Osteoblast (primary cell): ENCODE measurements at regions not wholly inside any gene's neighbourhood (a gene's known extent, or its start where the extent isn't known, plus 50 kb on each side); places are given as distances from the start of the nearest gene placed in this dataset.

Source experiments
- DNase-seq: peaks from one replicate; pipeline ENCODE4 v3.0.0; 2011; ENCODE audit warnings: low spot score, mixed read lengths; ENCODE audit not compliant: insufficient read length; ENCODE audit errors: missing footprints
- H2AFZ ChIP-seq: 2 replicates; pipeline ENCODE4 v1.6.0; 2011; ENCODE audit warnings: mild to moderate bottlenecking, low read length
- H3K27ac ChIP-seq: 2 replicates; pipeline ENCODE4 v1.5.1; 2011; ENCODE audit warnings: mild to moderate bottlenecking, low read depth, low read length, moderate library complexity
- H3K27me3 ChIP-seq: 2 replicates; pipeline ENCODE4 v1.6.0; 2012; ENCODE audit warnings: mild to moderate bottlenecking, control low read depth, inconsistent platforms, low read length, moderate library complexity; ENCODE audit not compliant: insufficient read depth
- H3K36me3 ChIP-seq: 2 replicates; pipeline ENCODE4 v1.5.1; 2011; ENCODE audit warnings: mild to moderate bottlenecking, low read length, control low read depth, moderate library complexity; ENCODE audit not compliant: insufficient read depth
- H3K4me1 ChIP-seq: 2 replicates; pipeline ENCODE4 v1.5.1; 2011; ENCODE audit warnings: mild to moderate bottlenecking, low read length, control low read depth, moderate library complexity; ENCODE audit not compliant: insufficient read depth
- H3K4me2 ChIP-seq: 2 replicates; pipeline ENCODE4 v1.6.0; 2011; ENCODE audit warnings: mild to moderate bottlenecking, low read length; ENCODE audit not compliant: insufficient read depth
- H3K4me3 ChIP-seq: fragments of 200-600 bp; sonication (generic); 3 replicates; pipeline ENCODE4 v1.5.1; 2012; ENCODE audit warnings: mild to moderate bottlenecking, low read length, inconsistent platforms; ENCODE audit not compliant: insufficient read depth
- H3K79me2 ChIP-seq: 2 replicates; pipeline ENCODE4 v1.6.0; 2012; ENCODE audit warnings: mild to moderate bottlenecking, low read length, control low read depth, inconsistent platforms; ENCODE audit not compliant: insufficient read depth
- H3K9me3 ChIP-seq: 2 replicates; pipeline ENCODE4 v1.5.1; 2011; ENCODE audit warnings: low read depth, low read length, control low read depth
- H4K20me1 ChIP-seq: 2 replicates; pipeline ENCODE4 v1.6.0; 2012; ENCODE audit warnings: mild to moderate bottlenecking, low read length, control low read depth; ENCODE audit not compliant: insufficient read depth
- TF ChIP-seq, protein P1 (sequence below): IDR thresholded peaks from 2 replicates; pipeline ENCODE4 v1.5.1; 2011; ENCODE audit warnings: mild to moderate bottlenecking, low read depth, low read length, moderate library complexity; ENCODE audit errors: extremely low read depth

DNA sequence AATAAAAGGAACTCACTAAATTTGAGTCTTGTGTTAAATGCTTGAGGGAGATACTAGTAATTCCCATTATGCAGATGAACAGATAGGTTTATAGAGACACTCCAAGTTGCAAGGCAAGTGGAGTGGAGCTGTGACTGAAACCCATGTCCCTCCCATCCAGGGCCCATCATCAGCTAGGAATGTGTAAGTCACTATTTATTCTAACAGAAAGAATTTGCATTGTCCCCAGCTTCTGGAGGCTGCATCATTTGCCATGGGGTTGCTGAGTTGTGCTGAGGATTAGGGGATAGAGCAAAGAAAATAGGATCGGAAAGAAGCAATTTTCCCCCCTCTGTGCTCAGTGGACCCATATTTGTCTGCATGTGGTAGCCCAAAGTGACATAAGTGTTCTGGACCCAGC lies 197.4 kb upstream of the RGMA start:
- Histone ChIP-seq H3K9me3 (no peaks in the 10 kb centered on the region), H3K4me1 (no peaks in the 10 kb centered on the region), H2AFZ (no peak overlapping the region), H4K20me1 (no peaks in the 10 kb centered on the region), H3K4me3 (no peak overlapping the region), H3K4me2 (no peak overlapping the region), H3K79me2 (no peaks in the 10 kb centered on the region), H3K27ac (no peak overlapping the region), H3K27me3 (no peaks in the 10 kb centered on the region), H3K36me3 (no peaks in the 10 kb centered on the region)
- no peak for DNase-seq
- TF ChIP-seq, protein P1, sequence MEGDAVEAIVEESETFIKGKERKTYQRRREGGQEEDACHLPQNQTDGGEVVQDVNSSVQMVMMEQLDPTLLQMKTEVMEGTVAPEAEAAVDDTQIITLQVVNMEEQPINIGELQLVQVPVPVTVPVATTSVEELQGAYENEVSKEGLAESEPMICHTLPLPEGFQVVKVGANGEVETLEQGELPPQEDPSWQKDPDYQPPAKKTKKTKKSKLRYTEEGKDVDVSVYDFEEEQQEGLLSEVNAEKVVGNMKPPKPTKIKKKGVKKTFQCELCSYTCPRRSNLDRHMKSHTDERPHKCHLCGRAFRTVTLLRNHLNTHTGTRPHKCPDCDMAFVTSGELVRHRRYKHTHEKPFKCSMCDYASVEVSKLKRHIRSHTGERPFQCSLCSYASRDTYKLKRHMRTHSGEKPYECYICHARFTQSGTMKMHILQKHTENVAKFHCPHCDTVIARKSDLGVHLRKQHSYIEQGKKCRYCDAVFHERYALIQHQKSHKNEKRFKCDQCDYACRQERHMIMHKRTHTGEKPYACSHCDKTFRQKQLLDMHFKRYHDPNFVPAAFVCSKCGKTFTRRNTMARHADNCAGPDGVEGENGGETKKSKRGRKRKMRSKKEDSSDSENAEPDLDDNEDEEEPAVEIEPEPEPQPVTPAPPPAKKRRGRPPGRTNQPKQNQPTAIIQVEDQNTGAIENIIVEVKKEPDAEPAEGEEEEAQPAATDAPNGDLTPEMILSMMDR, result no peak

DNA sequence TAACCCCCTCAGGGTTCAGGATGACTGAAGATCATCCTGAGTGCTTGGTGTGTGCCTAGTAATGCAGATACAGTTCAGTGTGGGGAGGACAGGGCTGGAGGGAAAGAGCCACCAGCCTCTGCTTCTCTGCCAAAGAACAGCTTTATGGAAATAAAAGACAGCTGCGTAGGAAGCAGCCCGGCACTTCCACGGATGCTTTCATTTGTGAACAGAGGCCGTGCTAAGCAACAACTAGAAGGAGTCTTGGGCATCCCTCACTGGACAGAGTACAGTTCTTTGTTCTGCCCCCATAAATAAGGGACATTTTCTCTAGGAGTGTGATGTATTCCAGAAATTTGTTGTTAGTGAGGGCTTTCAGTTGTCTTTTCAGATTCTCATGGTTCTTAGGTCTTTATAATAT lies 194.8 kb upstream of the RGMA start:
- Histone ChIP-seq H3K27ac (no peak overlapping the region), H3K4me3 (no peak overlapping the region), H3K36me3 (no peaks in the 10 kb centered on the region), H3K27me3 (no peaks in the 10 kb centered on the region), H3K79me2 (no peaks in the 10 kb centered on the region), H3K4me1 (no peaks in the 10 kb centered on the region), H3K4me2 (no peak overlapping the region), H2AFZ (no peak overlapping the region), H4K20me1 (no peaks in the 10 kb centered on the region), H3K9me3 (no peaks in the 10 kb centered on the region)
- no peak for DNase-seq
- TF ChIP-seq, protein P1, result no peak

DNA sequence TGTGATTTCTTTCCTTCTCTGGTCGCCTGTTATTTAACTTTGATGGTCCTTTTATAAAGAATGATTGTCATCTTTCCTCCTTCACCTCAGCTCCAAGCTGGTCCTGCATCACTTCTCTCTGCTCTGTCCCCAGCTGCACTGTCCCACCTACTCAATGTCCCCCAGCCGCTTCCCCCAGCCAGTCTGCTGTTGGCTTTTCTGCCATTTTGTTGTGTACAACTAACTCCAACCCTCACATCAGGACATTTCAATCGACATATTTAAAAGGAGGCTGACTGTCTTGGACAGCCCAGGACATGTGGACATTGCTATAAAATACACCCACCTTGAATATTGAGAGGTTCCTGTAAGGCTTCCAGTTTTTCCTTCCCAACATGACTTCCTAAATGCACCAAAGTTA lies 193.8 kb upstream of the RGMA start:
- Histone ChIP-seq H3K4me2 (no peak overlapping the region), H3K4me3 (no peak overlapping the region), H3K4me1 (no peaks in the 10 kb centered on the region), H3K79me2 (no peaks in the 10 kb centered on the region), H2AFZ (no peak overlapping the region), H3K27ac (no peak overlapping the region), H3K27me3 (no peaks in the 10 kb centered on the region), H3K9me3 (no peaks in the 10 kb centered on the region), H3K36me3 (no peaks in the 10 kb centered on the region), H4K20me1 (no peaks in the 10 kb centered on the region)
- DNase-seq, result no peak
- TF ChIP-seq, protein P1, result no peak

DNA sequence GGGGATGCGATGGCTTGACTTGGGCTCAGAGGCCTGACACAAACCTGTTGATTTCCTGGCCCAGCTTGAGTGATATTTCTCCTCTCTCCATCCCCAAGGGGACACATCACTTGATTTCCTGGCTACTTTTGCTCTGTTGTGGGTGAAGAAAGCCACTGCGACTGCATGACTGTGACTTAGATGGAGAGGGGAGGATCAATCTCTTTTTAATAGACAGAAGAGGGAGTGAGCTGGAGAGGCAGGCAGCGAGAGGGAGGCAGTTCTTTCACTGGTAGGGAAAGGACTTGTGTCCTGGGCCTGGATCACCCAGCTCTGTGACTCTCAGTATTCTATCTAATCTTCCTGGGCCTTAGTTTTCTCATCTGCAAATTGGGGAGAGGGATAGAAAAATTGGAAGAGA lies 189.8 kb upstream of the RGMA start:
- no peak overlapping the region for H3K4me3 ChIP-seq
- H2AFZ ChIP-seq, result no peak overlapping the region
- no peak for DNase-seq
- H3K79me2 ChIP-seq, result no peaks in the 10 kb centered on the region
- H3K9me3 ChIP-seq, result peaks cover 3% of the 10 kb centered on the region
- no peaks in the 10 kb centered on the region for H3K4me1 ChIP-seq
- H3K36me3 ChIP-seq, result no peaks in the 10 kb centered on the region
- no peaks in the 10 kb centered on the region for H3K27me3 ChIP-seq
- no peak overlapping the region for H3K27ac ChIP-seq
- no peak overlapping the region for H3K4me2 ChIP-seq
- TF ChIP-seq, protein P1, result no peak
- no peaks in the 10 kb centered on the region for H4K20me1 ChIP-seq
